NCI-H524 (cell line): ENCODE measurements at regions not wholly inside any gene's neighbourhood (a gene's known extent, or its start where the extent isn't known, plus 50 kb on each side); places are given as distances from the start of the nearest gene placed in this dataset.

Experiments
- DNase-seq, 2 experiments: peaks; one replicate each; lab custom pipeline; 2025; lab: John Stamatoyannopoulos, UW

GRCh38 chr16:54443352-54443751 lies 156.8 kb upstream of the IRX3 start:
- DNase-seq, result no peak

GRCh38 chr16:54442864-54443263 lies 156.3 kb upstream of the IRX3 start:
- no peak for DNase-seq

GRCh38 chr16:54438469-54438868 lies 151.9 kb upstream of the IRX3 start:
- no peak for DNase-seq

- no peak for DNase-seq
These were observed 151.3 kb upstream of the IRX3 start for GRCh38 chr16:54437921-54438320.

- peak; percentile 31 to 70 for DNase-seq
These were observed 150.8 kb upstream of the IRX3 start for GRCh38 chr16:54437401-54437800.

GRCh38 chr16:54436346-54436745 lies 149.8 kb upstream of the IRX3 start:
- no peak for DNase-seq

GRCh38 chr16:54434859-54435258 lies 148.3 kb upstream of the IRX3 start:
- no peak for DNase-seq

GRCh38 chr16:54432897-54433229 lies 146.3 kb upstream of the IRX3 start:
- no peak for DNase-seq

GRCh38 chr16:54431997-54432896 lies 145.7 kb upstream of the IRX3 start:
- DNase-seq, result peak in 1 of 2 experiments; percentile 18

GRCh38 chr16:54431041-54431996 lies 144.7 kb upstream of the IRX3 start:
- no peak for DNase-seq

GRCh38 chr16:54430491-54431030 lies 144.0 kb upstream of the IRX3 start:
- no peak for DNase-seq

- no peak for DNase-seq
These were observed 142.4 kb upstream of the IRX3 start for GRCh38 chr16:54429029-54429428.

GRCh38 chr16:54426553-54426849 lies 139.9 kb upstream of the IRX3 start:
- DNase-seq, result no peak

- DNase-seq, result no peak
These were observed 139.3 kb upstream of the IRX3 start for GRCh38 chr16:54425681-54426552.

- no peak for DNase-seq
These were observed 138.5 kb upstream of the IRX3 start for GRCh38 chr16:54425068-54425467.

- no peak for DNase-seq
These were observed 137.5 kb upstream of the IRX3 start for GRCh38 chr16:54424043-54424451.

- DNase-seq, result no peak
These were observed 136.0 kb upstream of the IRX3 start for GRCh38 chr16:54422569-54422978.

- no peak for DNase-seq
These were observed 135.6 kb upstream of the IRX3 start for GRCh38 chr16:54422159-54422558.

- no peak for DNase-seq
These were observed 134.6 kb upstream of the IRX3 start for GRCh38 chr16:54421220-54421619.

- no peak for DNase-seq
These were observed 132.3 kb upstream of the IRX3 start for GRCh38 chr16:54418903-54419302.

- no peak for DNase-seq
These were observed 130.8 kb upstream of the IRX3 start for GRCh38 chr16:54417384-54417783.

- DNase-seq, result no peak
These were observed 128.1 kb upstream of the IRX3 start for GRCh38 chr16:54414671-54415070.
